ENCODE measurements at regions not wholly inside any gene's neighbourhood (a gene's known extent, or its start where the extent isn't known, plus 50 kb on each side); places are given as distances from the start of the nearest gene placed in this dataset.

GRCh38 chr3:20310629-20311028 lies 124.6 kb upstream of the SGO1 start:
- H3K27ac Mint-ChIP-seq = no peak overlapping the region
- no peak for TF ChIP-seq CTCF (IDR thresholded peaks at IDR 0.05)
- Histone ChIP-seq H3K4me3 (replicated peaks in 1 of 3; ENCODE audit: low read depth in 2 of 3, low read length in 3 of 3) (no peak overlapping the region), H3K79me2 (ENCODE audit: insufficient read depth, low read length) (no peaks in the 10 kb centered on the region), H3K27me3 (ENCODE audit: control insufficient read depth in 2 of 2, insufficient read depth in 2 of 2, low read length in 2 of 2) (no peaks in the 10 kb centered on the region), H2AFZ (ENCODE audit: insufficient read depth, low read depth, low read length, poor library complexity, severe bottlenecking) (no peak overlapping the region), H3K27ac (ENCODE audit: low read depth in 1 of 2, low read length in 2 of 2) (no peak overlapping the region), H3K9ac (ENCODE audit: insufficient read depth, low read length, poor library complexity, severe bottlenecking) (no peak overlapping the region), H3K36me3 (replicated peaks in 1 of 2; ENCODE audit: control insufficient read depth in 1 of 2, insufficient read depth in 2 of 2, low read length in 2 of 2) (no peaks in the 10 kb centered on the region), H3K4me2 (replicated peaks; ENCODE audit: extremely low read depth, low read length, poor library complexity, severe bottlenecking) (no peak overlapping the region), H4K20me1 (ENCODE audit: insufficient read depth, low read length) (no peaks in the 10 kb centered on the region), H3K4me1 (ENCODE audit: control insufficient read depth in 1 of 2, insufficient read depth in 2 of 2, low read length in 2 of 2) (no peaks in the 10 kb centered on the region), H3K9me3 (replicated peaks in 1 of 2; ENCODE audit: control insufficient read depth in 1 of 2, insufficient read depth in 1 of 2, low read length in 2 of 2) (peaks cover 0 to 3% of the 10 kb centered on the region in 2 donors)
- intact Hi-C loops (cut with micrococcal nuclease) = no loop called here
- no peaks in the 10 kb centered on the region for H3K4me1 Mint-ChIP-seq
- peaks cover 0 to 6% (median 2%) of the 10 kb centered on the region in 7 donors for H3K9me3 Mint-ChIP-seq
- H3K27me3 Mint-ChIP-seq (ENCODE audit: low read depth in 3 of 3) = peaks cover 0 to 3% (median 1%) of the 10 kb centered on the region in 3 donors
- WGBS (ENCODE audit: insufficient coverage) = 80% methylated on average over 2 of the region's 3 CpGs
- no peaks in the 10 kb centered on the region for H3K36me3 Mint-ChIP-seq
- no peak overlapping the region for H3K4me3 Mint-ChIP-seq
- DNase-seq = no peak

- Mint-ChIP-seq H3K27ac (no peak overlapping the region), H3K4me1 (no peaks in the 10 kb centered on the region), H3K4me3 (no peak overlapping the region), H3K9me3 (peaks cover 0 to 13% (median 3%) of the 10 kb centered on the region in 7 donors), H3K27me3 (ENCODE audit: low read depth in 3 of 3) (peaks cover 0 to 3% (median 1%) of the 10 kb centered on the region in 3 donors), H3K36me3 (no peaks in the 10 kb centered on the region)
- Histone ChIP-seq H3K4me3 (replicated peaks in 1 of 3; ENCODE audit: low read depth in 2 of 3, low read length in 3 of 3) (no peak overlapping the region), H3K79me2 (ENCODE audit: insufficient read depth, low read length) (no peaks in the 10 kb centered on the region), H2AFZ (ENCODE audit: insufficient read depth, low read depth, low read length, poor library complexity, severe bottlenecking) (no peak overlapping the region), H4K20me1 (ENCODE audit: insufficient read depth, low read length) (no peaks in the 10 kb centered on the region), H3K36me3 (replicated peaks in 1 of 2; ENCODE audit: control insufficient read depth in 1 of 2, insufficient read depth in 2 of 2, low read length in 2 of 2) (no peaks in the 10 kb centered on the region), H3K27me3 (ENCODE audit: control insufficient read depth in 2 of 2, insufficient read depth in 2 of 2, low read length in 2 of 2) (no peaks in the 10 kb centered on the region), H3K4me1 (ENCODE audit: control insufficient read depth in 1 of 2, insufficient read depth in 2 of 2, low read length in 2 of 2) (no peaks in the 10 kb centered on the region), H3K4me2 (replicated peaks; ENCODE audit: extremely low read depth, low read length, poor library complexity, severe bottlenecking) (no peak overlapping the region), H3K9me3 (replicated peaks in 1 of 2; ENCODE audit: control insufficient read depth in 1 of 2, insufficient read depth in 1 of 2, low read length in 2 of 2) (peaks cover 0 to 5% of the 10 kb centered on the region in 2 donors), H3K27ac (ENCODE audit: low read depth in 1 of 2, low read length in 2 of 2) (no peak overlapping the region), H3K9ac (ENCODE audit: insufficient read depth, low read length, poor library complexity, severe bottlenecking) (no peak overlapping the region)
- intact Hi-C loops (cut with micrococcal nuclease) = no loop called here
- DNase-seq = no peak
- no peak for TF ChIP-seq CTCF (IDR thresholded peaks at IDR 0.05)
Observed at GRCh38 chr3:20307383-20307782, 121.4 kb upstream of the SGO1 start.

Data from CD14-positive monocyte (primary cell).